T1000 (cell line): ENCODE measurements at regions not wholly inside any gene's neighbourhood (a gene's known extent, or its start where the extent isn't known, plus 50 kb on each side); places are given as distances from the start of the nearest gene placed in this dataset.
"Not testable (repeated sequence)": the region's sequence is repeated elsewhere in the genome, so short reads cannot be mapped to it uniquely, and the experiment has no call there.

ENCODE experiments used
- DNase-seq: peaks from one replicate; lab custom pipeline; 2025; ENCODE audit warnings: mixed read lengths; lab: John Stamatoyannopoulos, UW

DNA sequence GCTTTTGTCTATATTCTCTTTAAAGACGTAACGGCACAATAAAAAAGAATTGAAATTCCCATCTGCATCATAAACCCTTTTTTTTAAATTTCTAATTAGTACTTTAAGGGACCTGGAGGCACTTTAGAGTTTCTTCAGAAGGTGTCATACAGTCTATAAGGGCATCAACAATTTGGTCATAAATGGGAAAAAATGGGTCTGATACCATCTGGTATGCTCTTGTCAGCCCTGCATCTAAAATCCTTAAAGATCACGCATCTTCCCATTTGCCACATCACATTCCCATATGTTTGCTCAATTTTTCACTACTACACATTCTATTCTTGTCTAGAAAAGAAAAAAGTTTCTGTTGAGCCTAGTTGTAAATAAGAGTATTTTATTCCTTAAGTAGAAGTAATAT lies 53.8 kb downstream of the COX7C start:
- no peak for DNase-seq

DNA sequence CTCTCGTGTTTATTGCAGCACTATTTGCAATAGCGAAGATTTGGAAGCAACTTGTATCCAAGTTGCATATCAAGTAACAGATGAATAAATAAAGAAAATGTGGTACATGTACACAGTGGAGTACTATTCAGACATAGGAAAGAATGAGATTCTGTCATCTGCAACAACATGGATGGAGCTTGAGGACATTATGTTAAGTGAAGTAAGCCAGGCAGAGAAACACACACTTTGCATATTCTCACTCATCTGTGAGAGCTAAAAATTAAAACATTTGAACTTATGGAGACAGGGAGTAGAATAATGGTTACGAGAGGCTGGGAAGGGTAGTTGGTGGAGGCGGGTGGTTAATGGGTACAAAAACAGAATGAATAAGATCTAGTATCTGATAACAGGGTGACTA lies 56.3 kb downstream of the COX7C start:
- DNase-seq: no peak

DNA sequence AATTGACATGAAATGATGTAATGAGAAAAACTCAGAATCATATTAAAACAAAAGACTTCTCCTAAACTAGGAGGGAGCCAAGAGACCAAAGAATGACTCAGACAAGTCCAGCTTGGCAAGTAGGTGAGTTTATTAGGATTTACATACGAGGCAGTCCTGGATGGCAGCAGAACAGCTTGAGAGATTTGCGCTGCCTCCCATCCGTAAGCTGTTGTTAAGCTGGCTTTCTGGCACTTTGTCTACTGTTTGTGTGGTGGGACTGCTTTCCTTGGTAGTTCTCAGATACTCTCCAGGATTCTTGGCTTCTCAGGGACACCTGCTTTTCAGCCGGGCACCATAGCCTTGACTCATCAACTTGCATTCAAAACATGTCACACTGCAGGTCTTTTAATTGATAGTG lies 57.6 kb downstream of the COX7C start:
- no peak for DNase-seq

DNA sequence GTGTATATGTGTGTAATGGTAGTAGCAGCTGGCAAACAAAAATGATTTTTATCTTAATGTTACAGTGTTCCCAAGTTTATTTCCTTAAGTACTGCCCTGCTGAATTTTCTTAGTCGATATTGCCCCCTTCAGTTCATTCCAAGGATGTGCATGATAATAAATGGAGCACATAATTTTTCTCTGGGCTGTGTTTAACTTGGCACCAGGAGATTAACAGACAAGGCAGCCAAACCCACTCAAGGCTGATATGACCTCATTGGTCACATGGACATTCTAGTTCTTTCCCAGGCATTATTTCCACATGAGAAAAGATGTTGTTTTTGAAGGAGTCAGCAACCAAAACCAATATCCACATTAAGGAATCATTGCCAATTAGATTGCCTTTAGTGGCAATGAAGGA lies 61.8 kb downstream of the COX7C start:
- no peak for DNase-seq

DNA sequence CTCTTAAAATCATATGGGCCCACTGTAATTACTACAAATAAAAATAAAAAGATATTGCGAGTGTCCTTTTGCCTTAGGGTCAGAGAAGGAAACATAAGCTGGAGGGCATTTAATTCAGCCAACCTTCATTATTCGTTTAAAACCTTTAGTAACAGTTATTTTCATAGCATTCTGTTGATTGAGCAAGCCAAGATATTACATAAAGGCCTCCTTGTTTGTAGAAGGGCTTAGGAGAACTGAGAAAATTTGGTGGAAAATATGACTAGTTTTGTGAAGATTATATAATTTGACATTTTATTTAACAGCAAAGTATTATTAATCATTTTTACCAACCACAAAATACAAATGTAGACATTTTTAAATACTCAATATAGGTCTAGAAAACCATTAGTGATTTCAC lies 62.2 kb downstream of the COX7C start:
- no peak for DNase-seq

DNA sequence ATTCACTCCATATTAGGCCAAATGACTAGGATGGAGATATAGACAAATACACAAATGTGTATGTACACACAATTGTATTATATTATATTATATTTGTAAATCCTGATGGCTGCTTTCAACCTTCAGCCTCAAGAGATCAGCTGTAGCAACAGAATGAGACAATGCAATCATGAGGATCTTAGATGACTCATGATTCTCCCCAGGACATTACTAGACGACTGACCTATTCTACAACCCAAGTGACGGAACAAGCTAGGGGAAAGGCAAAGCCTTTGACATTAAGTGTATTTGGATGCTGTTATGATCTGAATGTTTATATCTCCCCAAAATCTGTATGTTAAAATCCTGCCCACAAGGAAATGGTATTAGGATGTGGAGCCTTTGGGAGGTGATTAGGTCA lies 66.5 kb downstream of the COX7C start:
- no peak for DNase-seq

DNA sequence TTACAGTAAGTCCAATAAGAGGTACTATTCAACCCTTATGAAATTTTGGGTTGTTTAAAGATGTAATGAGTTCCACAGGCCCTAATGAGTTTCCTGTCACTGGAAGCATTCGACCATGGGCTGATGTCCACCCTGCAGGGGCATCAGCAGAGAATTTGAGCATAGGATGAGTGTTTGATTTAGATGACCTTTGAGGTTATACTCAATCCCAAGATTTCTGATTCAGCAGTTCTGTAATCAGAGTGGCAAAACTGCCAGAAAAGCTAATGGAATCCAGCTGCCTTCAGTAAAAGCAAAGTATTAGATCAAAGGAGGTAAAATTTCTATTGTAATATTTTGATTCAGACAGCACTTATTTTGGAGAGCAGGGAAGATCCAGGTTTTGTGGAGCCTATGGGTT lies 68.3 kb downstream of the COX7C start:
- no peak for DNase-seq

DNA sequence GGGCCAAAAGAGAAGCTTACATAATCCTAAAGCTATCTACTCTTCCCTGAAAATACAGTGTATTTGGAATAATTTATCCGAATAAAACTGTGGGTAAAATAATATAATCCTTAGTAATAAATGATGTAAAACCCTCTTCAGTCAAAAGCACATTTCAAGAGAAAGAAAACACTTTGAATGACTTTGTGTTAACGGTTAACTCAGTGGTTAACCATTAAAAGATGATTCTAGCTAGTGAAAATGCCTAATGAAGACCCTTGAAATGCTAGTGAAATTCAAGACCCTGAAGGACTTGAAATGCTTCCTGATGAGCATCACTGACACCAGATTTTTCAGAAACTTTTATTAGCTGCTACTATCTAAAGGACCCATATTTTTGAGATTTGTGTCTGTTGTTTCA lies 70.7 kb downstream of the COX7C start:
- no peak for DNase-seq

DNA sequence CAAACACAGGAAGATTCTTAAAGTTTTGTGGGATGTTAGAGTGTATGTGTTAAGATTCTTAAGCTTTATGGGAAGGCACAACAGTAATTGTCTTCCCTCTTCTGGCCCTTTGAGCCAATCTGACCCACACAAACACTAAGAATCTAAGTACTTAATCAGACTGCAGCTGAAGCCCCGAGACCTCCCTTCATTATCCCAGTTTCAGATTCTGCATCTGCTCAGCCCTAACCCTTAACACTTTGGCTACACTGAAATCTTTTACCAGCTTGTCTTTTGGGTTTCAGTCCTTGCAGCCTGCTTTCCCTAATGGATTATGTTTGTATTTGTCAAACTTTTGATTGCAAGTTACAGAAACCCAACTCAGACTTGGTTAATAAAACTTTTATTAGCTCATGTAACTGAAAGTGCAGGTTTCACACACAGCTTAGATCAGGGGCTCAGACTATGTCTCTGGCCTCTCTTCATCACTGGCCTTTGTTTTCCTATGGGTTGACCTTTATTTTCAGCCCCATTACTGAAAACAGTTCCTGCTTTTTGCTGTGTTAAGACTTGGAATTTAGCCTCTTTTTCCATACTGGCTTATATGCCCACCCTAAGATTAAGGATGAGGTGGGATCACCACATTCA lies 71.5 kb downstream of the COX7C start:
- DNase-seq: no peak

DNA sequence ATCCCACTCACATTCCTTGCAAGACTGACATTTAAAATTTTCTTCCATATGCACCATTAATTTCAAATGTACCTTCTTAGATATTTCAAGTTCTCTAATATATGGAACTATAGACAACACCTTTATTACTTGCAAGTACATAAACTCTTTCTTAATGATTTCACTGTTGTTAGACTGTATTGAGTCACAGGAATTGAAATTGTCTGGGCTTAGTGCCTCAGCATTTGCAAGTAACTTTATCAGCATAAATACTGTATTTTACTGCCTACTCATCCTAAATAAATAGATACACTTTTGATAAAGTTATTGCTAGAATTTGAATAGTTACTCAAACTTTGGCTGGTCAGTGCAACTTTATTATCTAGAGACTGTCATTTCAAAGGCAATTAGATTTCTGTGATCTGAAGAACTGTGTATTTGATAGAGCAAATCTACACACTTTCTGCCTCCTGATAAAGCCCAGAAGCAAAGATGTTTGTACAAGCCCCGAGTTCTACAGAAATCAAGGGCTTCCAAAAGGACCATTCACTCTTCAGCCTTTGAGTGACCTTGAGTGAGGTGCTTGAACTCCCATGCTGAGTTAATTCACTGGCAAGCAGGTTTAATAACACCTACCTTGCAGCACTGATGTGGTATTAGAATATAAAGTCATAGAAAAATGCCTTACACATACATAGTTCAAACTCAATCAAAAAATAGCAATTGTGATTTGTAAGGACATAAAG lies 91.6 kb downstream of the COX7C start:
- DNase-seq: no peak

DNA sequence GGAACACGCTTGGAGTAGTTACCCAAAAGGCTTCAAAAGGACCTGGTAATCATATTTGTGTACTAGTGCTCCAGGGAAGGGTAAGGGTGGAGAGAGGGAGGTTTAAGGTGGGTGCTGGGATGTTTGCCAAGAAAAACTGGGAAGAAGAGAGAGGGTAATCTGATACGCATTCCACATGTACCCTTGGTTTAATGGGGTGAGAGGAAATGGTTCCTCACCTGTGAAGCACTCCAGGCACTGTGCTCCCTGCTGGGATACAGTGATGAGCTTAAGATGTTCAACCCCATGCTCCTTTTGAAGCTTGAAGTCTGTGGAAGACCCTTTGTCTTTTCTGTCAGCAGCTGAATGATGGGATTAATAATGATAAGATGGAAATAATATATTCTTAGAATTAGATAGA lies 98.4 kb downstream of the COX7C start:
- no peak for DNase-seq

DNA sequence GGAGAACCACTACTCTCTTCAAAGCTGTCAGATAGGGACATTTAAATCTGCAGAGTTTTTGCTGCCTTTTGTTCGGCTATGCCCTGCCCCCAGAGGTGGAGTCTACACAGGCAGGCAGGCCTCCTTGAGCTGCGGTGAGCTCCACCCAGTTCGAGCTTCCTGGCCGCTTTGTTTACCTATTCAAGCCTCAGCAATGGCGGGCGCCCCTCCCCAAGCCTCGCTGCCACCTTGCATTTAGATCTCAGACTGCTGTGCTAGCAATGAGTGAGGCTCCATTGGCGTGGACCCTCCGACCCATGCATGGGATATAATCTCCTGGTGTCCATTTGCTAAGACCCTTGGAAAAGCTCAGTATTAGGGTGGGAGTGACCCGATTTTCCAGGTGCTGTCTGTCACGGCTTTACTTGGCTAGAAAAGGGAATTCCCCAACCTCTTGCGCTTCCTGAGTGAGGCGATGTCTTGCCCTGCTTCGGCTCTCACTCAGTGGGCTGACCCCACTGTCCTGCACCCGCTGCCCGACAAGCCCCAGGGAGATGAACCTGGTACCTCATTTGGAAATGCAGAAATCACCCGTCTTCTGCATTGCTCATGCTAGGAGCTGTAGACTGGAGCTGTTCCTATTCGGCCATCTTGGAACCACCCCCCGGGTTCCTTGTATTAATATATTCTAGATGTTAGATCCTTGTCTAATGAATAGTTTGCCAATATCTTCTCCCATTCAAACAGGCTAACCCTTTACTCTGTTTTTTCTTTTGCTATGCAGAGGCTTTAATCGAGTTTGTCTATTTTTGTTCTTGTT lies 113.8 kb downstream of the COX7C start:
- DNase-seq: not testable (repeated sequence)

DNA sequence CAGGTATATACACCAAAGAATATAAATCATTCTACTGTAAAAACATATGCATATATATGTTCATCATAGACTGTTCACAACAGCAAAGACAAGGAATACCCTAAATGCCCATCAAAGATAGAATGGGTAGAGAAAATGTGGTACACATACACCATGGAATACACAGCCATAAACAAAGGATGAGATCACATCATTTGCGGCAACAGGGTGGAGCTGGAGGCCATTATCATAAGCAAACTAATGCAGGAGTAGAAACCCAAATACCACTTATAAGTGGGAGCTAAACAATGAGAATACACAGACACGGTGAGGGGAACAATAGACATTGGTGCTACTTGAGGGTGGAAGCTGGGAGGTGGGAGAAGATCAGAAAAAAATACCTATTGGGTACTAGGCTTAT lies 117.6 kb downstream of the COX7C start:
- no peak for DNase-seq

DNA sequence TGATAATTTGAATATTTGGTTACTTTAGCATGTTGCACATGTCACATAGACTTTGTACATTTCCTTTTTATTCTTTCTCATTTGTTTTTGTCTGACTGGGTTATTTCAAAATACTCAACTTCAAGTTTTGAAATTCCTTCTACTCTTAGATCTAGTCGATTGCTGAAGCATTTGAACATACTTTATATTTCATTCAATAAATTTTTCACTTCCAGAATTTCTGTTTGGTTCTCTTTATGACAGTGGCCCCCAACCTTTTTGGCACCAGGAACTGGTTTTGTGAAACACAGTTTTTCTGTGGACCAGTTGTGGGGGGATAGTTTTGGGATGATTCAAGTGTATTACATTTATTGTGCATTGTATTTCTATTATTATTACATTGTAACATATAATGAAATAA lies 119.8 kb downstream of the COX7C start:
- DNase-seq: no peak

DNA sequence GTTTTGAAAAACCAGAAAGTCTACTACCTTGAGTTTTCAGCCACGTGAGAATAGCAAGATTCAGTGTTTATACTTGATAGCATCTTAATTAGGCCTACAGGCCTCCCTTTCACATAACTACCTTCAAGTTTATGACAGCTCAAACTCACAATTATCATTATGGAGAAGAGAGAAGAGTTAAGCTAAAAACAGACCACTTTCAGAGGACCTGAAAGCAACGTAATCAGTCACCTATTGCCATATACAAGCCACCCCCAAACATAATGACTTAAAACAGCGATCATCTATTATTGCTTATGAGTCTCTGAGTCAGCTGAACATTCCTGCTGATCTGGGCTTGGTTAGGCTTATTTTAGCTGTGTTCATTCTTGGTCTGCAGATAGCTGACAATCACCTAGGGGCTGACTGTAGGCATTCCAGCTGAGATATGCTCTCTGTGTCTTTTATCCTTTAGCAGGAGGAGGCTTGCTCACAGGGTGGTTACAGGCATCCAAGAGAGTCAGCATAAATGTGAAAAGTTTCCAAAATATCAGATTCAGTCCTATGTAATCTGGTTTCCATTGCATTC lies 130.9 kb downstream of the COX7C start:
- DNase-seq: no peak

DNA sequence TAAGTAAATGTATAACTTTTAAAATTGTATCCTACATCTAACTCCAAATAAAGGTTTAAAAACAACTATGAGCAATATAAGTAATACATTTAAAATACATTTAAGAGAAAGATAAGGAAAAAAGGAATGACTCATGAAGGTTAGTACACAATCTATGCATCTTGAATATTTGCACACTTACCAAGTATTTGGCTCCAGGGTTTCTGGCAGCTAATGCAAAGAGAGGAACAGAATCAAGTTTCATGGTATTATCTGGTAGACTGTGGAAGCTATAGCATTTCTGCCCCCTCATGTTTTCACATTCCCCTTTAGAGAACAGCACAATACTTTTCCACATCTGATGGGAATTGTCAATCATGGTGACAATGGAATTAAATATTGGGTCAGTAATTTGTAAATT lies 132.1 kb downstream of the COX7C start:
- no peak for DNase-seq

DNA sequence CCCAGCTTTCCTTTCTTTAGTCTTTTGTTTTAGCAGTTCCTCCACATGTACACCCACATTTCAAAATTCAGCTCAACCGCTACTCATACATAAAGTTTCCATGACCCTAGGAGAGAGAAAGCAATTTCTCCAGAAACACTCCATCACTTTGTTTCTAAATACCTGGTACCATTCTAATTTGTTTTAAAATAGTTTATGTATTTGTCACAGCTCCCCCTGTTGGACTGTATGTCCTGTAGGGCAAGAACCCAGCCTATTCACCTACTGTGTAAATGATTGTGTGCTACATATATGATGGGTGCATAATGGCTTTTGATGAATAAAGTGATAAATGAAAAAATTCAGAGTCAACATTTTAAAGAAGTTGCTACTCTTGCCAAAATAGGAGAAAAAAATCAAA lies 139.1 kb downstream of the COX7C start:
- no peak for DNase-seq

DNA sequence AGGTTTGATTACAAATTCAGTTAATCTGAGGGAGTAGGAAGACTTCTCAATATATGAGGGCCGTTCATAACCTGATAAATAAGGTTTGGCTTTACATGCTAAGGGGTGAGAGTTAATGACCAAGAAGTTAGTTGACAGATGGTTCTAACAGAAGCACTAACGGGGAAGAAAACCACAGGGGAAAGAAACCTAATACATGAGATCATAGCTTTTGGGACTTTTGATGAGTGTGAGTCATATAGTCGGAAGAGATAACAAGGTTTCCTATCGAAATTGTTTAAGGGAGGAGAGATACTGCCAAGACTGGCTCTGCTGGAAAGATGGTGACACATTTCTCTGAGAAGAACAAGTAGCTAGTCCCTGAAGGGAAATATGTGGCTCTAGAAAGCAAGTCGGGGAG lies 140.1 kb downstream of the COX7C start:
- DNase-seq: no peak

DNA sequence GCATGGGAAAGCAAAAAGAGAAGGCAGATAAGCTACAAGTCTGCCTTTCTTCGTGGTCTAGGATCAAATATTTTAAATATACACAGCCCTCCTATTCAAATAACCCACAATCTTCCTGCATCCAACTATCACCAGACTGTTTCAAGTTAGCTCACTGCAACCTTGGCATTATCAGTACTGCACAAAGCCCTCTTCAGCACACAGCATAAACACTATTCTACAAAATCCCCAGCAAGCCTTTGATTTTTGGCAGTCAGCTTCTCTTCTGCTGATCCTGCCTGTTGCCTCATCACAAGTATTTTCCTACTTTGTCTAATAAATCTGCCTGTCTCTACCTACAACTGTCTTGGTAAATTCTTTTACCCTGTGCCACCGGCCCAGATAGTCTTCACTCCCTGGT lies 142.9 kb downstream of the COX7C start:
- DNase-seq: no peak

DNA sequence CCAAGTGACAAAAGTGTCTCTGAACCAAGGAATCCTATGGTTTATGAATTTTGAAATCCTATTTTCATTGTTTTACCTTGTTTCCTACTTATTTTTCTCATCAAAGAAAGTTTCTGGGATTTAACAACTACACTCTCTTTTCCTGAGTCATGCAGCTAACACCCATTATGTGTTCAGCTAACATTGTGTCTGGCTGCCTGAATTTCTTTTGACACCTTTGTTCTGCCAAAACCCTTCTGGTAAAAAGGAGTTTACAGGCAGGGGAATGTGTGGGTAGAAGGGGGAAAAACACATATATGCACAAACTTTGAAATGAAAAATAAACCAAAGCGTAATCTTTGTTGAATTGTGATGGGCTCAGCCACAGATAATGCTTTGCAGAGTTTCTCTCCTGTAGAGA lies 146.2 kb downstream of the COX7C start:
- no peak for DNase-seq

DNA sequence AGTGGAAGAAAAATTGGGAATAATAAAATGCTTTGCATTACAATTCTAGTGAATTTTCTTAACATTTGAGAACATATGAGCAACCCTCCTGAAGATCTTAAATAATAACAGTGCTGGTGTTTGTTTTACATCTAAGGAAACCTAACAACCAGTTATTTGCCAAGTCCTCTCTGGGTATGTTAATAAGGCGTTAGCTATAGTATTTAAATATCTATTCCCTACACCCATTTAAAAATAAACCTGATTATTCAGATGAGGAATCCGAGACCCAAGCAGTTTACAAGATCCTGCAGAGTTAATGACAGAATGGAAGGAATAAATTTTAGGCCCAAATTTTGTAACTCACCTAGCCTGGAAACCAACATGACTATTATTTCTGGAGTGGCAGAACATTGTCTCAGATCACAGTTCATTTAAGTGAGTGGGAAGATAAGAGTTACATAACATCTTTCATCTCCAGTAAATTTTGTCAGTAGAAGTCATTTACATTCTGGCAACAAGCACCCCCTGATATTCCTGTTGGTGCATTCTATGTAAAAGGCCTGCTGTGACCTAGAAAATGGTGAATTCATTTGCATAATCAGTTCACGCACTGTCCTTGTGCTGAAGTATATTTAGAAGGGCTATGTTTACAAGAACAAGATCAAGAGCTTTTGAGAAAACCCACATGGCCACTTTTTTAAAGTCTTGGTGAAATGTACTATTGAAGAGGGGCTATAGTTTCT lies 148.2 kb downstream of the COX7C start:
- DNase-seq: no peak

DNA sequence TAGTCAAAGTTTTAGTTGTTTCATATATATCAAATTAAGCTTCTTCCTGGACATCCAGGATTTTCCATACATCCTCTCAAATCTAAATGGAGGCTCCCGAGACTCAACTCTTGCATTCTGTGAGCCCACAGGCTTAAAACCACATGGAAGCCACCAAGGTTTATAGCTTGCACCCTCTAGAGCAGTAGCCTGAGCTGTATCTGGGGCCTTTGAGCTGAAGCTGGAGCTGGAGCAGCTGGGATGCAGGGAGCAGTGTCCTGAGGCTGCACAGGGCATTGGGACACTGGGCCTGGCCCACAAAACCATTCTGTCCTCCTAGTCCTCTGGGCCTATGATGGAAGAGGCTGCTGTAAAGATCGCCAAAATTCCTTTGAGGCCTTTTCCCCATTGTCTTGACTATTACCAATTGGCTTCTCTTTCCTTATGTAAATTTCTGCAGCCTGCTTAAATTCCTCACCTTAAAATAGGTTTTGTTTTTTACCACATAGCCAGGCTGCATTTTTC lies 151.0 kb downstream of the COX7C start:
- no peak for DNase-seq
